ENCODE measurements at regions not wholly inside any gene's neighbourhood (a gene's known extent, or its start where the extent isn't known, plus 50 kb on each side); places are given as distances from the start of the nearest gene placed in this dataset.
"Not testable (repeated sequence)": the region's sequence is repeated elsewhere in the genome, so short reads cannot be mapped to it uniquely, and the experiment has no call there.

DNA sequence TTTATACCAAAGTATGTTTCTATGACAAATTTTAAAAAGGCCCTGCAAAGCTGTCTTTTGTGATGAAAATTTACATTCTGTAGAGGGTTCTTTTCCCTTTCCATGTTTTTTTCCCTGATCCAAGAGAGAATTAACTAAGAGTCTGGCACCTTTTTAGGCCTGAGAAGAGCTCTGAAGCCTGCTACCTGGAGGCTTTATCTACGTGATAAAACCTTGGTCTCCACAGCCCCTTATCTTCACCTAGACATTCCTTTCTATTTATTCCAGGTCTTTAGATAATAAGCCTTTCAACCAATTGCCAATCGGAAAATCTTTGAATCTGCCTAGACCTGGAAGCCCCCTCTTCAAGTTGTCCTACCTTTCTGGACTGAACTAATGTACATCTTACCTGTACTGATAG, 774.1 kb upstream of the LRRTM1 start:
- no peak for DNase-seq

DNA sequence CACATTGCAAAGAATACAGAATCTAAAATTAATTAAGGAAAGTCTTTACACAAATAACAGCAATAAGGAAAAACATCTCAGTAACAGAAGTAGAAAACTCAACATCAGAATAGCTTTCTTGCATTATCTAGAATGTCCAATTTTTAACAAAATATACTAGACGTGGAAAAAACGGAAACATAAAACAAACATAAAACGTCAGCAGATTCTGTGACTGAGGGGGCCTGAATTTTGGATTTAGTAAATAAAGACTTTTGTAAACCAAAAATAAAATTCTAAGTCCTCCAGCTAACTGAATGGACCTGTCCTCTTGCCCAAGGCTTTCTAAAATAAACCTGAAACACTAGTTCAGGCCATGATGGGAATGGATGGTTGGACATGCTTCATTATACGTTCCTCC, 773.5 kb upstream of the LRRTM1 start:
- no peak for DNase-seq

DNA sequence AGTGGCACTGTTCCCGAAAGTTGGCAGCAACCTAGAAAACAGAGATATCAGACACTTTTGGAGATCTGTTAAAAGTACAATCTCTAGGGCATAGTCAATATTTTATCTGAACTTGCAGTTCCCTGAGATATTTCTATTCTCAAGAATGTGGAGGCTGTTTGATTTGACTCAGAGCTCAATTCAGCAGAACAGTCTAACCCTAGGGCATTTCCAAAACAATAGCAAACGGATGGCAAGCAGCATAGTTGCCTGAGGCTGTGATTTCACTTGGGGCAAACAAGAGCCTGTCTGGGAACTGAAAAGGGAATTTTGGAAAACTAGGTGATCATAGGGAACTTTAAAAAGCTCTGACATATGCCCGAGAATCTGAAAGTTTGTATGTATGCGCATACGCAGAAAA, 772.8 kb upstream of the LRRTM1 start:
- DNase-seq: no peak

DNA sequence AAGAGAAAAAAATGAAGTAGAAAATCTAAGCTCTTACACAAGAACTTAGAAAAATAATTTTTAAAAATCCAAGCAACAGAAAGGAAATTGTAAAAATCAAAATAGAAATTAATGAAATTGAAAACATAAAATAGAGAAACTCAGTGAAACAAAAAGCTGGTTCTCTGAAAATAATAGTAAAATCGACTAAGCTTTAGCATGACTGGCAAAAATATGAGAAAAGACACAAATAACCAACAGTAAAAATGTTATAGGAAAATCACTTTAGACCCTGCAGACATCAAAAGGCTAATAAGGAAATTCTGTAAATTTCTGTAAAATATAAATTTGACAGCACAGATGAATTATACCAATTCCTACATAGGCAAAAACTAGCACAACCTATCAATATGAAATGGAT, 768.9 kb upstream of the LRRTM1 start:
- no peak for DNase-seq

DNA sequence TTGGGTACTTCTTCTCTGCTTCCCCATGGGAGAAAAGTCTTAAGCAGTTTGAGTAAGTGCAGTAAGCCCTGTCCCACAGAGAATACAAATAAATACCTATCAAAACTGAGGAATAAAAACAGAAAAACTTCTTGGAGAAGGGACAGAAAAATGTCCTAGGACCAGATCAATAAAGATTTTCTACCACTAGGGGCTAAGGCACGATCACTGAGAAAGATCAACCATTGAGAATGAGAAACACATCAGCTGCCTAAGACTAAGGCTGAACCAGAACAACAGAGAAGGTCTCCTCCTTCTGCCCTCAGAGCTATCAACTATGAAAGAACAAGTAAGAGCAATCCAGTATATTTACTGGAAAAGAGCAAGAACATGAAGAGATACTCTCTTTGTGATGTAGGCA, 763.6 kb upstream of the LRRTM1 start:
- no peak for DNase-seq

DNA sequence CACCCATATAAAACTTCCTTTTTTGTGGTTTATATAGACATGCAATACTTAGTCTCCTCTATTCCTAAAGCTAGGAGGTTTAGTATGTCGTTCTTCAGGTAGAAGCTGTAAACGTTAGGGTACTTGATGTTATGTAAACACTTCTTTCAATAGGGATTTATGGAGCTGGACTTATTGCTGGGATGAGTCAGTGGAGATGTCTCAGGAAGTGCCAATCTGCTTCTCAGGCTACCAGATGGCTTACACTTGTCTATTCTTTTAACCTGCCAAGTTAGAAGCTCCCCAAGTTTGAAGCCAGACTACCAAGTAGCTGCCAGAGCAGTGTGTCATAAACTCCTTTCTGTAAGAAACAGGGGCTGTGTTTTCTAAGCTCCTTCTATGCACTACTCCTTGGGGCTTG, 756.5 kb upstream of the LRRTM1 start:
- no peak for DNase-seq

DNA sequence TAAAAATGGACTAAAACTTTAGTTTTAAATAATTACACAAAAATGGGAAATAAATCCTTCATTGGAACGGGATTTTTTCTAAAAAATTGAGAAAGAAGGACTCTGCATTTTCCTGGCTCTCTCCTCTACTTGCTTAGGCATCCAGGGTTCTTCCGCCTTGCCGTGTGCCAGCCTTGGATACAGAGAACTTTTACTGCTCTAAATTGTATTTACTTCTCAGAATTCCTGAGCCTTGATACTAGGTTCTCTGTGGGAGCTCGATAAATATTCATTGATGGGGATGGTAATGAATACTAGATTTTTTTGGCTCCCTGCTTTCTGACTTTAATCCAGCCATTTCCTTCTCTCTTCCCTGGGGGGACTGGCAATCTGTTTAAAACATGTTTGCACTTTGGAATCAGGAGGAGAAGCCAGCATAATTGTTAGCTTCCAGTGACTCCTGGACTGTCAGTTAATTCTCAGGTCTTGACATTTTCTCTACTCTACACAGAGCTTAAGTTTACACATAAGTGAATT, 746.1 kb upstream of the LRRTM1 start:
- no peak for DNase-seq

DNA sequence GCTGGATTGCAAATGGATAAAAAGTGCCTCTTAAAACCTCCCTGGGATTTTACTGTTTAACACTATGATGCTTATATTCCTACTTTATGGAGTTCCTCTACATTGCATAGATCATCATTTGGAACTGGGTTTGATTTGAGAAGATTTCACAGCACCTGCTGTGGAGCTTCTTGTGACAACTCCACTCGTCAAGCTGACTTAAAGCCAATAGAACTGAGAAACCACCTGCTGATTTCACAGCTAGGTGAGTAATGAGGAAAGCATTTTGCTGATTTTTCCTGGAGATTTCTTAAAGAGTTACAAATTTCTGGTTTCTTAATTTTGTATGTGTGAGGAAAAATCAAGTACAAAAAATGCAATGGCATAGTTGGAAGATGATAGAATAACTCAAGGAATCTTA, 739.1 kb upstream of the LRRTM1 start:
- DNase-seq: no peak

DNA sequence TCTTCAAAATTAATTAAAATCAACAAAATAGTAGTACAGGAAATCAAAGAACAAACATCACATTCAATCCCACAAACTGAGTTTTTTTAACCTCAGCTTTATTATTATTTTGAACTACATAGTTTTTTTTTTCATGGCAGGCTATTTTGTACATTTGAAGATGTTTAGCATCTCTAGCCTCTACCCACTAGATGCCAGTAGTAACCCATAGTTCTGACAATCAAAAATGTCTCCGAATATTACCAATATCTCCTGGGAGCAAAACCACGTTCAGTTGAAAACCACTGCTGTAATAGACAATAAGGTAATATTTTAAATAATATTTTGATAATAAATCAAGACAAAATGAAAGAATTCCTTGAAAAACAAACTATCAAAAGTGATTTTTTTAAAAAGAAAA, 702.6 kb upstream of the LRRTM1 start:
- no peak for DNase-seq

DNA sequence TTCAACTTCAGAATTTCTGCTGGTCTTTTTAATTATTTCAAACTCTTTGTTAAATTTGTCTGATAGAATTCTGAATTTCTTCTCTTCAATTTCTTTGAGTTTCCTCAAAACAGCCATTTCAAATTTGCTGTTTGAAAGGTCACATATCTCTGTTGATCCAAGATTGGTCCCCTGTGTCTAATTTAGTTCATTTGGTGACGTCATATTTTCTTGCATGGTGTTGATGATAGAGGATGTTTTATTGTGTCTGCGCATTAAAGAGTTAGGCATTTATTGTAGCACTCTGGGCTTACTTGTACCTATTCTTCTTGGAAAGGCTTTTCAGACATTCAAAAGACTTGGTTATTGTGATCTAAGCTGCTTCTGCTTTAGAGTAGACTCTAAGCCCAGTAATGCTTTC, 698.4 kb upstream of the LRRTM1 start:
- no peak for DNase-seq

DNA sequence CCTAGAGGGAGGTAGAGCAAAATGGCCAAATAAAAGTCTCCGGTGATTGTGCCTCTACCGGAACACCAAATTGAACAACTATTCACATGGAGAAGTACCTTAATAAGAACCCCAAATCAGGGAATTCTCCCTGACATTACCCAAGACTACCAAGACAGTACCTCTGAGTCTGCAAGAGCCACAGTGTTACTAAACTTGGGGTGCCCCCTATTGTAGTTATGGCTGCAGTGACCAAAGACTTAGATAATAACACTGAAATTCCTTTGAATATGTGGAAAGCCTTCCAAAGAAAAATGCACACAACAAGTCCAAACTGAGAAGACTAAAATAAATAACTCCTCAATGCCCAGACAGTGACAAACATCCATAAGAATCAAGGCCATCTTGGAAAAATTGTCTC, 682.9 kb upstream of the LRRTM1 start:
- DNase-seq: no peak

DNA sequence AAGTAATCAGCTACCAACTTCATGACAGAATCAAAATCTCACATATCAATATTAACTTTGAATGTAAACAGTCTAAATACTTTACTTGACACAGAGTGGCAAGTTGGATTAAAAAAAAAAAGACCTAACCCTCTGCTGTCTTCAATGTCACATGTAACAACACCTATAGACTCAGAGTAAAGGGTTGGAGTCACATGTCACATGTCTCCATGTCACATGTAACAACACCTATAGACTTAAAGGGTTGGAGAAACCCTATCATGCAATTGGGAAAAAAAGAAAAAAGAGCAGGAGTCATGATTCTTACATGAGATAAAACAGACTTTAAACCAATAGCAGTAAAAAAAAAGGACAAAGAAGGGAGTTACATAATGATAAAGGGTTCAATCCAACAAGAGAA, 665.3 kb upstream of the LRRTM1 start:
- no peak for DNase-seq

DNA sequence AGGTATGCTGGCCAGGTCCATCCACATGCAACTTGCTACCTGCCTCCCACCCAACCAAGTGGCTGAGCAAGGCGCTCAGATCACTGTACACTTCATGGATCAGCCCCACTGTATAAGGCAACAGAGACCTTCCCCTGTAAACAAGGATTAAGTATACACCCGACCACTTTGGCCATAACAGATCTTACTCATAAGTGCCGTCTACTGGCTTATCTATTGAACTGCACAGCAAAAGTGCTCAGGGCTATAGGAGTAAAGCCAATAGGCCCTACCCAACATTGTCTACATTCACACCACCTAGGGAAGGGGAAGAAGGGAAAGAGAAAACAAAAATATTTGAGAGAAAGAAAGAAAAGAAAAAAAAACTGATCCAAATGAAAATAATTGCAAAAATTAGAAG, 663.9 kb upstream of the LRRTM1 start:
- DNase-seq: no peak

DNA sequence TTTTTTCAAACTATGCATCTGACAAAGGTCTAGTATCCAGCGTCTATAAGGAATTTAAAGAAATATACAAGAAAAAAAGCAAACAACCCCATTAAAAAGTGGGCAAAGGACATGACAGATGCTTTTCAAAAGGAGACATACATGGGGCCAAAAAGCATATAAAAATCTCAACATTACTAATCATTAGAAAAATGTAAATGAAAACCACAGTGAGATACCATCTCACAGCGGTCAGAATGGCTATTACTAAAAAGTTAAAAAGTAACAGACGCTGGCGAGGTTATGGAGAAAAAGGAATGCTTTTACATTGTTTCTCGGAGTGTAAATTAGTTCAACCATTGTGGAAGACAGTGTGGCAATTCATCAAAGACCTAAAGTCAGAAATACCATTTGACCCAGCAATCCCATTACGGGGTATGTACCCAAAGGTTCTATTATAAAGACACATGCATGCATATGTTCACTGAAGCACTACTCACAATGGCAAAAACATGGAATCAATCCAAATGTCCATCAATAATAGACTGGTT, 643.1 kb upstream of the LRRTM1 start:
- no peak for DNase-seq

DNA sequence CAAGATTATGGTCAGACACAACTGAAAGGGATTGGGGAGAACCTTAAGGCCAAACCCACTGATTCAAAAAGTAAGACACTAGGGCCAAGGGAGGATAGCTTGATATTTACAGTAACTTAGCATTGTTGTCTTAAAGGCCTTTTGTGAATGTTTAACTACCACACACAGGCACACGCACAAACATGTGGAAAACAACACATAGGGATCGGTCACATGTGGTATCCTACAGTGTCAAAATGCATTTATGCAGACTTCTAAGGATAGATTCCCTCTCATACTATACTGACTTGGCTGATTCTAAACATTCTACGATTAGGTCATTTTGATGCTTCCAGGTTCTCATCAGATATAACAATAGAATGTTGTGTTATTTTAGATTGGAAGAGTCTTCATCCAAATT, 638.9 kb upstream of the LRRTM1 start:
- DNase-seq: no peak

DNA sequence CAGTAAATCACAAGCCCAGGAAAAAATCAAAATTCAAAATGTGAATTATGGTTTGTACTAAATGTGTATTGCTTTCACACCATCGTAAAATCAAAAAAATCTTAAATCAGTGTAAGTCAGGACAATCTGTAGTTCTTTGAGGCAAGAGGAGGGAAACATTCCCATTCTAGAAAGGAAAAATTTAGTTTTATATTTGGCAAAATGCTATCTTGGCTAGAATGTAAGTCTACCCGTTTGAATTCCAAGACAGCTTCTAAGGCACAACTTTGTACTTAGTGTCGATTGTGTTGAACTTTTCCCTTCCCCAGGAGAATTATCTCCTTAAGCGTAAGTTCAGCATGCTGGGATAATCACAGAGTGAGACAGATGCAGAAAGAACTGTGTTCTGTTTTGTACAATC, 638.2 kb upstream of the LRRTM1 start:
- DNase-seq: no peak

DNA sequence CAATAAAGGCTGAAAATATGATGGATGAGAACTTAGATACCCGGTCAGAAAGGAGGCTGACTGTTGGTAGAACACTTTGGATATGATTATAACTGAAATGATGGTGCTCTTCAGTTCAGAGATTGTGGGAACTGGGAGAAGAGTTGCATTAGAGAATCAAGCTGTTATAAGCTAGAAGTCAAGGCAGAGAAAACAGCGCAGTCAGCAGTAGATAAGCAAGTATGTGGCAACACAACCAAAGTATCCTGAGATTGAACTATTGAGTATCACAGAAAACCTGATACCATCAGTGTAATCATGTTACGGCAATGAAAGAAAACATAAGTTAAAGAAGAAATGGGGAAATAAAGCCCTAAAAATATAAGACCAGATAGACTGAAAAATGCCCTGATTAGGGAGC, 633.9 kb upstream of the LRRTM1 start:
- DNase-seq: no peak

DNA sequence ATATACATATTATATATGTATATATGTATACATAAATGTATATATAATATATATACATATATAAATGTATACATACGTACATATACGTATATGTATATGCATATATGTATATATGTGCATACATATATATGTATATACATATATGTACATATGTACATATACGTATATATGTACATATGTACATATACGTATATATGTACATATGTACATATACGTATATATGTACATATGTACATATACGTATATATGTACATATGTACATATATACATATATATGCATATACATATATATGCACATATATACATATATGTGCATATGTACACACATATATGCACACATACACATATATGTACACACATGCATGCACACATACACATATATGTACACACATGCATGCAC, 627.3 kb upstream of the LRRTM1 start:
- DNase-seq: not testable (repeated sequence)

DNA sequence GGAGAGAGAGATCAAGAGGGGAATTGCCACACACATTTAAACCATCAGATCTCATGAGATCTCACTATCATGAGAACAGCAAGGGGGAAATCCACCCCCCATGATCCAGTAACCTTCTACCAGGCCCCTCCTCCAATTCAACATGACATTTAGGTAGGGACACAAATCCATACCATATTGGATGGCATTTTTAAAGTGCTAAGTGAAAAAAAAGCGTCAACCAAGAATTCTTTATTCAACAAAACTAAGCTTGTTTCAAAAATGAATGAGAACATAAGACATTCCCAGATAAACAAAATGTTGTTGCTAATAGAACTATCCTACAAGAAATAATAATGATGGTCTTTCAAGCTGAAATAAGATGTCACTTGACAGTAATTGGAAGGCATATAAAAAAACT, 626.2 kb upstream of the LRRTM1 start:
- no peak for DNase-seq

DNA sequence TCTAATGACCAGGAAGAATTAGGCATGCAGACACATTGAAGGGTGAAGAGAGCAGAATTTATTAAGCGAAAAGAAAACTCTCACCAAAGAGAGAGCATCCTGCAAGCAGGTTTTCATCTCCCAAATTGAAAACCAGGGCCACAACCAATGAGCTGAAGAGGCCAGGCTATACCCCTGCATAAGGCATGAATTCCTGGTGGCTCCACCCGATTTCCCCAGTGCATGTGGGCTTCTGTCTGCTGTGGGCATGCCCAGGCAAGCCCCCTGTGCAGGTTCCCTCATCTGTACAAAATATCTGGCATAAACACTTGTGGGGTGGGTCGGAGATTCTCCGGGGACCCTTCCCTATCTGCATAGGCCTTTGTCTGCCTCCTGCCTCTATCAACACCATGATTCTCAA, 621.6 kb upstream of the LRRTM1 start:
- DNase-seq: no peak

DNA sequence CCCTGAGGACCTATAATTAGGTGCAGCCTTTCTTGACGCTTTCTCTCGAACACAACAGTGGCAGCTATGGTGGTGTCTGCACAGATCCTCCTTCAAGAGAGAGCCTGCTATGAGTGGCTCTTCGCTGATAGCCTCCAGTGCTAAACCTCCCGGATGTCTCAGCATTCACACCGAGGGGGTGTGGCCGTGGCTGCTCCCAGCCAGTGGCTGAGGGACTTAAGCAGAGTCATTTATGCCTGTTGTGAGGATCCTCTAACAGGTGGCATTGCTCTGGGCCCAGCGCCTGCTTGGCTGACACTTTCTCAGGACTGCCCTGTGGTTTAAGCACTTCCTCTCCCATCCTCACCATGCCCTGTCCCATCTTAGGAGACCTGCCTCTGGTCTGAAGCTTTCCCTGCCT, 592.0 kb upstream of the LRRTM1 start:
- no peak for DNase-seq

DNA sequence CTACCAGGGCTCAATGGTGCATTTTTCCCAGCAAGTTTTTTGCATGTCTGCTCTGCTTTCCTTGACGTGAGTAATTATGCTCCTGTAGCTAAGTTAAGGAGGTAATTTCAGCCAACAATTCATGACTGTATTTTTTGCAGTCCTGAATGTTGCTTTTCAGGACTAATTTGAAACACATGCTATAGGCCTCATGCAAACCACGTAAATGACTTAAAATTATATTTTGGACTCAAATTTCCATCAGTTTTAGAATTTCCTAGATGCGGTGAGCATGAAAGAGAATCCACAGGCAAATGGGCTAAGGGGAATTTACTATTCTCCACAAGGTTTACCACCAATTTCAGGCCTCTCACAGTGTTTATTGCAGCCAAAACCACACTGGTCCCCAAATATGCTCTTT, 589.9 kb upstream of the LRRTM1 start:
- DNase-seq: no peak

DNA sequence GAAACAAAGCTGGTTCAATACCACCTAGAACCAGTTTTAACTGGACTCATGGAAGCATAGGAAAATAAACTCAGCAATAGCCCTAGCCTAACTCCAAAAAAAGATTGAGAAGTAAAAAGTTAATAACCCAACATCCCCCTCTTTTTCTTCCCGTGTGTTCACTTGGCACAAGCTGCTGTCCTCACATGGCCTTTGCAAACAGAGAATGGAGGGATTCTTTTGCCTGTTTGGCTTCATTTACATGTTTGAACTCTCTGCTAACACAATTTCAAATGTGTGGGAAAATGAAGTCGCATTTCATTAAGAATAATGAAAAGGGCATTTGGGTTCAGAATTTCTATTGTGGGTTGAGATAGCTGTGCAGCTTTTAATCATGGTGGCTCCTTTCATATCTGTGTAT, 589.2 kb upstream of the LRRTM1 start:
- DNase-seq: no peak

DNA sequence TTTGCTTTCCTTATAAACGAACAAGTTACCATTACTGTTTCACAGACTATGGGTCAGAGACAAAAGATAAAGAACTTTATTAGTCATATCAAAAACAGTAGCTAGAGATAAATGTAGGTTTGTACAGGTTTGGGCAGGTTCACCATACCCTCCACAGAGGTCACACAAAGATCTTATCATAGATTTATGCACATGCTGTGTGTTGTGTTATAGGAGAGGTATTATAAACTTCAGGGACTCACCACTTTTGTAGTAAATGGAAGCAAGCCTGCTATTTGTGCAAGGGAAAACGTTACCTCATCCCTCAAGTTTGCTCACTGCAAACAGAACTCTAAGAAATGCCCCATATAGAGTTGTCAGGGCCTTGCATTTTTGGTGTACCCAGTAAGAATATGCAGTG, 584.5 kb upstream of the LRRTM1 start:
- no peak for DNase-seq

DNA sequence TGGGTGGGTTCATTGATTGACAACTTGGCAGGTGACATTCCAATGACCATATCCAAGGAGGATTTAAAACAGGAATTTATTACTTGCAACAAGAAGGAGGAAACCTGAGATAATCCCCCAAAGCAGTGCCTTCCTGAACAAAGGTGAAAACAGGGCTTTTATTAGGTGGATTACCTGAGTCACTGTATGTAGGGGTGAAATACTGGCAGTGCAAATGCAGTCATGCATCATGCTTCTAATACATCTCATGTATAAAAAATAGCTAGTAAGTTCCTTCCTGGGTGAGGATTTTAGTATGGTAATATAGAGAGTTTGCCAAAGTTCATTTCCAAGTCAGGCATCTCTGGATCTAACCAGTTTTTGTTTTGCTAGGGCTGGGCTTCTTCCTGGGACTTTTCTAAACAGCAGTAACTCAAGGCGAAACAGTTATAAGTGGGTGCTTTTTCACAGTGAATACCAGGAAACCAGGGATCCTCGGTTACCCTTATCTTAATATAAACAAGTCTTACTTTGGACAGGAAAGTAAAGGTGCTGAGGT, 583.4 kb upstream of the LRRTM1 start:
- no peak for DNase-seq

DNA sequence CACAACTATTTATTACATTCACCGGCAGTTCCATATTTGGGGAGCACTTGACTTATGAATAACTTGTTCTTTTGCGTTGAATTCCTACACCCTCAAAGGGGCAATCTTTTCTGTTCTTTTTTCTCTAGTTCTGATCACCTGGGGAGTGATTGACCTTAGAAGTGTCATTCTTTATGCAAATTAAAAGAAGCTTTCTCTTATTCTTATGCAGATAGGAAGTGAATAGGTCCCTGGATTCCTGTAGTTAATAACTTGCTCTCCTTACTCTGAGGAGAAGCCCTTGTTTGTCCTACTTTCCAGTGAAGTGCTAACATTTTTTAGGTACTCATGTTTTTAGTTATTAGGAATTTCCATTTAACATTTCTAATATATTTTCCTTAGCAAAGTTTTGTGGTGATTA, 569.8 kb upstream of the LRRTM1 start:
- DNase-seq: no peak

Measured in T-helper 1 cell (primary cell).